ENCODE measurements at regions not wholly inside any gene's neighbourhood (a gene's known extent, or its start where the extent isn't known, plus 50 kb on each side); places are given as distances from the start of the nearest gene placed in this dataset.

- Histone ChIP-seq H3K4me1 (ENCODE audit: insufficient read depth) (no peaks in the 10 kb centered on the region), H3K36me3 (replicated peaks; ENCODE audit: insufficient read depth, low read depth) (no peaks in the 10 kb centered on the region), H3K4me2 (no peak overlapping the region), H3K9me3 (ENCODE audit: low read depth) (no peaks in the 10 kb centered on the region), H3K4me3 (no peak overlapping the region), H3K27me3 (no peaks in the 10 kb centered on the region), H3K9me2 (replicated peaks; ENCODE audit: insufficient read depth) (no peaks in the 10 kb centered on the region), H2AFZ (no peak overlapping the region), H3K79me2 (no peaks in the 10 kb centered on the region), H4K20me1 (ENCODE audit: insufficient read depth, poor library complexity, severe bottlenecking) (no peaks in the 10 kb centered on the region), H3K27ac (no peak overlapping the region)
- TF ChIP-seq CTCF (IDR thresholded peaks at IDR 0.05; ENCODE audit: poor library complexity) (no peak), EZH2phosphoT487 (IDR thresholded peaks at IDR 0.05; ENCODE audit: low read depth, severe bottlenecking, unreplicated experiment) (no peak), EZH2 (IDR thresholded peaks at IDR 0.05; ENCODE audit: borderline replicate concordance) (no peak)
- DNase-seq (ENCODE audit: low spot score) = no peak
- 85% methylated on average over 13 of the region's 13 CpGs for WGBS (ENCODE audit: low lambda C conversion rate, missing lambda C conversion rate)
These were observed 54.4 kb upstream of the PRMT8 start for GRCh38 chr12:3436461-3437065.

DNA sequence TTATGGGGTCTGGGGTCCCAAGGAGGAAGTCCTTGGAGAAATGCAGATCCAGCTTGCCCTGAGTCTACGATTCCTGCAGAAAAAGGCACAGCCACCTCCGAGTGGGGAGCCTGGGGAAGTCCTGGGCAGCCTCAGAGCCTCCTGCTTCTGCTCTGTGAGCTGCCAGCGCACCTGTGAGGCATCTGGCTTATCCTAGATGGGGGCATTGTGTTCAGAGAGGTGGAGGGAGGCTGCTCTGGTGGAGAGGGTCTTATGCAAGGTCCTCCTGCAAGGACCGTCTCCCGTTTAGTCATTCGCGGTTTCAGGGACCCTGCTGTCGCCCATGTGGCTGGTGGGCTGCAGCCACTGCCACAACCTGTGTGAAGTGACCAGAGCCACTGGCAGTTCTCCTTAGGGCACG is 53.0 kb upstream of the PRMT8 start:
- Histone ChIP-seq H2AFZ (no peak overlapping the region), H3K4me3 (no peak overlapping the region)

DNA sequence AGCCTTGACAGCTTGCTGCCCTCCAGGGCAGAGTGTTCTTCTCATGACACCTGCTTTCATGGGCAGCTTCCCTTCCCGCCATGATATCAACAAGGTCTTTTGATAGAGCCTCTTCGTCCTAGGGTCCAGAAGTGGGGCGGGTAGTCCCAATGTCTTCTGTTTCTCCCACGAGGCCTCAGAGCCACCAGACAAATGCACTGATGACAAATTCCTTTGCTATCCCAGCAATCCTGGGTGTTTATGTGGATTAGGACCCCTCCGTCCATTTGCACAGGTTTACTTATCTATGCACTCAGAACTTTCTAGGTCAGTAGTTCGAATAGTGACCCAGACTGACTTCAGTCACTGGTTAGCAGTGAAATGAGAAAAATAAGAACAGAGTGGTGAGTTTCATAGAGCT is 52.6 kb upstream of the PRMT8 start:
- Histone ChIP-seq H3K27ac (no peak overlapping the region), H4K20me1 (ENCODE audit: insufficient read depth, poor library complexity, severe bottlenecking) (no peaks in the 10 kb centered on the region), H2AFZ (no peak overlapping the region), H3K79me2 (no peaks in the 10 kb centered on the region), H3K36me3 (replicated peaks; ENCODE audit: insufficient read depth, low read depth) (no peaks in the 10 kb centered on the region), H3K4me2 (no peak overlapping the region), H3K4me3 (no peak overlapping the region), H3K9me2 (replicated peaks; ENCODE audit: insufficient read depth) (no peaks in the 10 kb centered on the region), H3K4me1 (ENCODE audit: insufficient read depth) (no peaks in the 10 kb centered on the region), H3K9me3 (ENCODE audit: low read depth) (no peaks in the 10 kb centered on the region), H3K27me3 (no peaks in the 10 kb centered on the region)
- 79% methylated on average over 6 of the region's 6 CpGs for WGBS (ENCODE audit: low lambda C conversion rate, missing lambda C conversion rate)
- DNase-seq (ENCODE audit: low spot score) = no peak
- TF ChIP-seq CTCF (IDR thresholded peaks at IDR 0.05; ENCODE audit: poor library complexity) = no peak
- no peak for TF ChIP-seq EZH2phosphoT487 (IDR thresholded peaks at IDR 0.05; ENCODE audit: low read depth, severe bottlenecking, unreplicated experiment)
- no peak for TF ChIP-seq EZH2 (IDR thresholded peaks at IDR 0.05; ENCODE audit: borderline replicate concordance)

More for the DNA sequence above, 53.0 kb upstream of the PRMT8 start:
- Histone ChIP-seq H3K4me2 (no peak overlapping the region), H3K79me2 (no peaks in the 10 kb centered on the region), H3K27ac (no peak overlapping the region), H3K36me3 (replicated peaks; ENCODE audit: insufficient read depth, low read depth) (no peaks in the 10 kb centered on the region), H3K9me2 (replicated peaks; ENCODE audit: insufficient read depth) (no peaks in the 10 kb centered on the region), H4K20me1 (ENCODE audit: insufficient read depth, poor library complexity, severe bottlenecking) (no peaks in the 10 kb centered on the region), H3K27me3 (no peaks in the 10 kb centered on the region), H3K4me1 (ENCODE audit: insufficient read depth) (no peaks in the 10 kb centered on the region), H3K9me3 (ENCODE audit: low read depth) (no peaks in the 10 kb centered on the region)
- 82% methylated on average over 9 of the region's 9 CpGs for WGBS (ENCODE audit: low lambda C conversion rate, missing lambda C conversion rate)
- no peak for DNase-seq (ENCODE audit: low spot score)
- TF ChIP-seq CTCF (IDR thresholded peaks at IDR 0.05; ENCODE audit: poor library complexity) = no peak
- no peak for TF ChIP-seq EZH2 (IDR thresholded peaks at IDR 0.05; ENCODE audit: borderline replicate concordance)
- no peak for TF ChIP-seq EZH2phosphoT487 (IDR thresholded peaks at IDR 0.05; ENCODE audit: low read depth, severe bottlenecking, unreplicated experiment)

All from hepatocyte (in vitro differentiated cells).